Stomach (tissue), 8 donors: ENCODE measurements at regions not wholly inside any gene's neighbourhood (a gene's known extent, or its start where the extent isn't known, plus 50 kb on each side); places are given as distances from the start of the nearest gene placed in this dataset.
A peak's percentile ranks its signal among the peaks of the same experiment; 100 is the strongest.

Experiments
- DNase-seq, 2 donors: peaks; one replicate each; pipeline versions ENCODE4 v3.0.0 to v3.0.0-alpha.2; 2013 to 2019
- H3K27ac ChIP-seq, 5 donors: fragments of 200-600 bp in 4 of 5; sonication (generic) in 4 of 5; one replicate each; pipeline ENCODE4 v1.5.1; 2013 to 2019; ENCODE audit warnings: mild to moderate bottlenecking in 1 of 5, moderate library complexity in 1 of 5
- H3K27me3 ChIP-seq, 3 donors: fragments of 200-600 bp; sonication (generic); one replicate each; pipeline ENCODE4 v1.5.1; 2017 to 2019; ENCODE audit warnings: mixed run types in 1 of 3
- H3K36me3 ChIP-seq, 4 donors: fragments of 200-600 bp; sonication (generic); 1 replicate in 3 of 4; 2 replicates in 1 of 4; pipeline ENCODE4 v1.5.1; 2016 to 2019
- H3K4me1 ChIP-seq, 4 donors: fragments of 200-600 bp; sonication (generic); one replicate each; pipeline ENCODE4 v1.5.1; 2016 to 2019
- H3K4me3 ChIP-seq, 4 donors: fragments of 200-600 bp; sonication (generic) in 3 of 4; one replicate each; pipeline ENCODE4 v1.5.1; 2016 to 2019; ENCODE audit warnings: mild to moderate bottlenecking in 1 of 4
- H3K9me3 ChIP-seq, 4 donors: fragments of 200-600 bp; sonication (generic); one replicate each; pipeline ENCODE4 v1.5.1; 2016 to 2019
- EP300 ChIP-seq: sonication (generic); formaldehyde crosslinking; IDR thresholded peaks from one replicate; pipeline ENCODE4 v1.6.1; 2017; ENCODE audit warnings: antibody characterized with exemption
- POLR2A ChIP-seq, 4 donors: fragments of 450-650 bp; IDR thresholded peaks; one replicate each; pipeline ENCODE4 v1.6.1; 2016; ENCODE audit warnings: antibody characterized with exemption in 4 of 4, control low read depth in 2 of 4, mild to moderate bottlenecking in 1 of 4, moderate library complexity in 1 of 4
- POLR2AphosphoS5 ChIP-seq, 3 donors: sonication (generic); formaldehyde crosslinking; IDR thresholded peaks; one replicate each; pipeline ENCODE4 v1.6.1; 2016; ENCODE audit warnings: antibody characterized with exemption in 3 of 3
- WGBS, 5 donors: extraction: QIAGEN DNeasy Blood & Tissue Kit in 3 of 5; methylation state at CpG; one replicate each; pipeline versions ENCODE4 v1.1.5 to v1.1.7; 2013 to 2018; 5-methylcytosine and 5-hydroxymethylcytosine counted together
- intact Hi-C: fragments of 100-400 bp; cut with DNase I; formaldehyde crosslinking; loops from one replicate; pipeline ENCODE4 v1.15.1; 2023; ENCODE audit warnings: low total_unique reads
- TF ChIP-seq, protein P1 (sequence below), 7 experiments: fragments of 450-650 bp in 4 of 7; fragments of 200-600 bp in 3 of 7; sonication (generic) in 3 of 7; IDR thresholded peaks; one replicate each; pipeline ENCODE4 v1.5.1; 2016 to 2019; ENCODE audit warnings: antibody characterized with exemption in 7 of 7, control low read depth in 2 of 7, mild to moderate bottlenecking in 1 of 7
- donor health status: healthy with polysubstance abuse.
- donor health status: Bipolar disorder and iron deficiency.
- donor health status: healthy.

DNA sequence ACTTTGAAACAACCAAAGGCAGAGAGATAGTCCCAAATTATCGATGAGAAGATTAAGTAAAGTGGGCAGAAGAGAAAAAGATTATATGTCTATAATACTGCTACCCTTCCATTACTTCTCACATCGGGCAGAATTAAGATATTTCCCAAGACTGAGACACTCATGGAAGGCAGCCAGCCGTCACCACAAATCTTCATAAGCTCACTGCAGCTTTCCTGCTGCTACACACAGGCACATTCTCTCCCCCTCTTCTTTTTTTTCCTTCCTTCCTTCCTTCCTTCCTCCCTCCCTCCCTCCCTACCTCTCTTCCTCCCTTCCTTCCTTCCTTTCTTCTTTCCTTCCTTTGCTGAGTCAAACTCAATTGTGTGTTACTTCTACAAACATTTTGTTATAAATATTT lies 58.7 kb upstream of the SPATA31C2 start:
- Histone ChIP-seq H3K36me3 (no peaks in the 10 kb centered on the region), H3K27ac (no peak overlapping the region), H3K27me3 (no peaks in the 10 kb centered on the region), H3K4me3 (no peak overlapping the region), H3K4me1 (peaks cover 0 to 24% (median 12%) of the 10 kb centered on the region in 4 donors), H3K9me3 (no peaks in the 10 kb centered on the region)
- TF ChIP-seq POLR2A (IDR thresholded peaks at IDR 0.05) (no peak), POLR2AphosphoS5 (IDR thresholded peaks at IDR 0.05) (no peak), EP300 (no peak)
- TF ChIP-seq, protein P1, sequence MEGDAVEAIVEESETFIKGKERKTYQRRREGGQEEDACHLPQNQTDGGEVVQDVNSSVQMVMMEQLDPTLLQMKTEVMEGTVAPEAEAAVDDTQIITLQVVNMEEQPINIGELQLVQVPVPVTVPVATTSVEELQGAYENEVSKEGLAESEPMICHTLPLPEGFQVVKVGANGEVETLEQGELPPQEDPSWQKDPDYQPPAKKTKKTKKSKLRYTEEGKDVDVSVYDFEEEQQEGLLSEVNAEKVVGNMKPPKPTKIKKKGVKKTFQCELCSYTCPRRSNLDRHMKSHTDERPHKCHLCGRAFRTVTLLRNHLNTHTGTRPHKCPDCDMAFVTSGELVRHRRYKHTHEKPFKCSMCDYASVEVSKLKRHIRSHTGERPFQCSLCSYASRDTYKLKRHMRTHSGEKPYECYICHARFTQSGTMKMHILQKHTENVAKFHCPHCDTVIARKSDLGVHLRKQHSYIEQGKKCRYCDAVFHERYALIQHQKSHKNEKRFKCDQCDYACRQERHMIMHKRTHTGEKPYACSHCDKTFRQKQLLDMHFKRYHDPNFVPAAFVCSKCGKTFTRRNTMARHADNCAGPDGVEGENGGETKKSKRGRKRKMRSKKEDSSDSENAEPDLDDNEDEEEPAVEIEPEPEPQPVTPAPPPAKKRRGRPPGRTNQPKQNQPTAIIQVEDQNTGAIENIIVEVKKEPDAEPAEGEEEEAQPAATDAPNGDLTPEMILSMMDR (IDR thresholded peaks at IDR 0.05), result no peak
- DNase-seq, result peak in 1 of 2 donors; percentile 58
- intact Hi-C loops, result no loop called here
- WGBS, 5 donors, result 32 to 66% (median 51%) methylated on average over 3 of the region's 3 CpGs

- intact Hi-C loops, result no loop called here
- peak in 1 of 2 donors; percentile 41 for DNase-seq
- H3K27me3 ChIP-seq, result no peaks in the 10 kb centered on the region
- no peak for TF ChIP-seq POLR2A (IDR thresholded peaks at IDR 0.05)
- H3K9me3 ChIP-seq, result no peaks in the 10 kb centered on the region
- H3K4me3 ChIP-seq, result no peak overlapping the region
- H3K36me3 ChIP-seq, result no peaks in the 10 kb centered on the region
- 78 to 81% (median 78%) methylated on average over 5 of the region's 5 CpGs for WGBS, 5 donors
- peaks cover 0 to 24% (median 12%) of the 10 kb centered on the region in 4 donors for H3K4me1 ChIP-seq
- no peak overlapping the region for H3K27ac ChIP-seq
Measured at GRCh38 chr9:88196142-88196790, 58.0 kb upstream of the SPATA31C2 start.

DNA sequence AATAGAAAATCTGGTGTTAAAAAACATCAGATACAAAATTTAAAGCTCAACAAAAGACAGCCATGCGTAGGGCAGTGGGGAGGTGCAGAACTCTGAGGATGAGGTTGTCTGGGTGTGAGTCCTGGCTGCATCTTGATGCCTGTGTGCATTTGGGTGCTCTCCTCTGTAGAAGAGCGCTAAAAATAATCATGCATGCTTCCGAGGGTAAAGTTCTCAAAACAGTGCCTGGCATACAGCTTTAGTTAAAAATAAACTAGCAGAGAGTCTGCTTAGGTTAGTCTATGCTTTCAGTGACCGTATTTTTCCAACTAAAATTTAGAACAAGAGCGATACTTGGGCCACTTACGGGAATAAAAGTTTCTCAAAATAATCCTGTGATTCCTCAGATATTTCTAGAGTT lies 55.5 kb upstream of the SPATA31C2 start:
- Histone ChIP-seq H3K4me3 (no peak overlapping the region), H3K27me3 (no peaks in the 10 kb centered on the region), H3K9me3 (no peaks in the 10 kb centered on the region), H3K4me1 (peaks cover 0 to 24% (median 12%) of the 10 kb centered on the region in 4 donors), H3K27ac (peak overlapping the region in 1 of 5 donors; percentile 35), H3K36me3 (no peaks in the 10 kb centered on the region)
- intact Hi-C loops, result no loop called here
- TF ChIP-seq POLR2AphosphoS5 (IDR thresholded peaks at IDR 0.05) (no peak), EP300 (no peak), POLR2A (IDR thresholded peaks at IDR 0.05) (no peak)
- TF ChIP-seq, protein P1 (IDR thresholded peaks at IDR 0.05), result no peak
- WGBS, 5 donors, result 68 to 84% (median 74%) methylated on average over 6 of the region's 6 CpGs
- no peak for DNase-seq

- no peak overlapping the region for H3K4me3 ChIP-seq
- intact Hi-C loops, result no loop called here
- no peaks in the 10 kb centered on the region for H3K36me3 ChIP-seq
- WGBS, 5 donors, result 31 to 61% (median 33%) methylated on average over 2 of the region's 2 CpGs
- no peak for DNase-seq
- TF ChIP-seq POLR2A (IDR thresholded peaks at IDR 0.05) (no peak), EP300 (no peak), POLR2AphosphoS5 (IDR thresholded peaks at IDR 0.05) (no peak)
- TF ChIP-seq, protein P1 (IDR thresholded peaks at IDR 0.05), result no peak
- peaks cover 0 to 7% (median under 1%) of the 10 kb centered on the region in 4 donors for H3K4me1 ChIP-seq
- H3K27me3 ChIP-seq, result no peaks in the 10 kb centered on the region
- no peaks in the 10 kb centered on the region for H3K9me3 ChIP-seq
- no peak overlapping the region for H3K27ac ChIP-seq
Measured at GRCh38 chr9:88191456-88191855, 53.2 kb upstream of the SPATA31C2 start.

DNA sequence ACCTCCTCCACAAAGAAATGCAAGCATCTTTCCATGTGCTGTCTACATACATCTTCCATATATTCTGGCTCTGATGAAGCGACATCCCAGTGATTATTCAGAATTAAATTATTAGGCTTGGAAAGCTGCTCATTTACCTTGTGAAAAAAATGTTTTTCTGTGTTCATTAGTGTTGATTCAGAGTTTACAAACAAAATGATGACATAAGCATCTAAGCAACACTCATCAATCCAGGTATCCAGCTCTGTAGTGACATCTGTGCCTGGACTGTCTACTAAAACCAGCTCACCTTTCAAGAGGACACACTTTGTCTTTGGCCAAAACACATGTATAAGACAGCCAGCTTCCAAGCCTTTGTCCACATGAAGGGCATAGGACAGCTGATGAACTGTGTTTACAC lies 51.1 kb upstream of the SPATA31C2 start:
- no peaks in the 10 kb centered on the region for H3K27me3 ChIP-seq
- H3K4me1 ChIP-seq, result peaks cover 0 to 6% (median 2%) of the 10 kb centered on the region in 4 donors
- no peaks in the 10 kb centered on the region for H3K36me3 ChIP-seq
- no peak overlapping the region for H3K27ac ChIP-seq
- no peak overlapping the region for H3K4me3 ChIP-seq
- intact Hi-C loops, result no loop called here
- 84 to 100% (median 97%) methylated on average over 1 of the region's 1 CpG for WGBS, 5 donors
- DNase-seq, result no peak
- TF ChIP-seq POLR2AphosphoS5 (IDR thresholded peaks at IDR 0.05), result no peak
- H3K9me3 ChIP-seq, result no peaks in the 10 kb centered on the region
